A549 (cell line): ENCODE measurements at regions not wholly inside any gene's neighbourhood (a gene's known extent, or its start where the extent isn't known, plus 50 kb on each side); places are given as distances from the start of the nearest gene placed in this dataset.

Experiments used
- EP300 ChIP-seq, 2 experiments: fragments of >200 bp; sonication (Bioruptor Twin); formaldehyde crosslinking; IDR thresholded peaks; 2 replicates in 1 of 2; 3 replicates in 1 of 2; pipeline ENCODE4 v1.6.1; 2016 to 2017
- GATA3 ChIP-seq: IDR thresholded peaks from 2 replicates; pipeline ENCODE4 v1.6.1; 2012; ENCODE audit warnings: borderline replicate concordance
- JUNB ChIP-seq: fragments of >200 bp; sonication (Bioruptor Twin); formaldehyde crosslinking; IDR thresholded peaks from 2 replicates; pipeline ENCODE4 v1.6.1; 2016
- RFX5 ChIP-seq: fragments of 450-650 bp; IDR thresholded peaks from 2 replicates; pipeline ENCODE4 v1.7.1; 2014; ENCODE audit warnings: antibody characterized with exemption, mild to moderate bottlenecking, moderate library complexity
- RNF2 ChIP-seq: fragments of 200-600 bp; sonication (generic); IDR thresholded peaks from 2 replicates; pipeline ENCODE4 v1.6.1; 2016; ENCODE audit warnings: low read depth, mild to moderate bottlenecking, antibody characterized with exemption, moderate library complexity, borderline replicate concordance
- ZFP36 ChIP-seq: fragments of 450-650 bp; IDR thresholded peaks from 2 replicates; pipeline ENCODE4 v1.6.1; 2014; ENCODE audit warnings: borderline replicate concordance; ENCODE audit not compliant: partially characterized antibody
- TF ChIP-seq, protein P1 (sequence below): fragments of 250-450 bp; sonication (Bioruptor Pico); IDR thresholded peaks from 2 replicates; pipeline ENCODE4 v1.5.0; 2020; ENCODE audit warnings: low read depth, mild to moderate bottlenecking, moderate library complexity
- TF ChIP-seq, protein P2 (sequence below): fragments of >200 bp; sonication (Bioruptor Twin); formaldehyde crosslinking; IDR thresholded peaks from 3 replicates; pipeline ENCODE4 v1.5.1; 2016
- TF ChIP-seq, protein P3 (sequence below): fragments of 200-600 bp; sonication (generic); IDR thresholded peaks from 2 replicates; pipeline ENCODE4 v1.6.1; 2016; ENCODE audit warnings: antibody characterized with exemption, mild to moderate bottlenecking, moderate library complexity
- TF ChIP-seq, protein P4 (sequence below): IDR thresholded peaks from 2 replicates; pipeline ENCODE4 v1.6.1; 2012

DNA sequence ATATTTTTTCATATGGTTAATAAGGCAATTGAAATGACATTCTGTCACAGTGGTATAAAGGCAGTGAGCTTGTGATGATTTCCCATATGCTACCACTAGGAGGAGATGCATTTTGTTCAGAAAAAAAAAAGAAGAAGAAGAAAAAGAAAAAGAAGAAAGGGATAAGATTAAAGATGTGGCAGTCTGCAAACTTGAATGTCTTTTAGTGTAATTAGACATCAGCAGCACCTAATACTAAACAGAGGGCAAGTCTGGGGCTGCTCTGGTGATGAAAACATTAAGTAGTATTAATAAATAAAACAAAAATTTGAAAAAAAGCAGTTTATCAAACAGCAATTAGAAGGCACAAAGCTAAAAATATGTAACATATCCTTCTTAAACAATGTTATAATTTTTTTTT lies 95.4 kb upstream of the DEFB112 start:
- TF ChIP-seq, protein P1, sequence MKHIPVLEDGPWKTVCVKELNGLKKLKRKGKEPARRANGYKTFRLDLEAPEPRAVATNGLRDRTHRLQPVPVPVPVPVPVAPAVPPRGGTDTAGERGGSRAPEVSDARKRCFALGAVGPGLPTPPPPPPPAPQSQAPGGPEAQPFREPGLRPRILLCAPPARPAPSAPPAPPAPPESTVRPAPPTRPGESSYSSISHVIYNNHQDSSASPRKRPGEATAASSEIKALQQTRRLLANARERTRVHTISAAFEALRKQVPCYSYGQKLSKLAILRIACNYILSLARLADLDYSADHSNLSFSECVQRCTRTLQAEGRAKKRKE (CRISPR knock-in tag), result no peak
- TF ChIP-seq RFX5 (no peak), RNF2 (no peak), GATA3 (no peak), EP300 (IDR thresholded peaks at IDR 0.05) (no peak), ZFP36 (no peak), JUNB (no peak)
- TF ChIP-seq, protein P2, sequence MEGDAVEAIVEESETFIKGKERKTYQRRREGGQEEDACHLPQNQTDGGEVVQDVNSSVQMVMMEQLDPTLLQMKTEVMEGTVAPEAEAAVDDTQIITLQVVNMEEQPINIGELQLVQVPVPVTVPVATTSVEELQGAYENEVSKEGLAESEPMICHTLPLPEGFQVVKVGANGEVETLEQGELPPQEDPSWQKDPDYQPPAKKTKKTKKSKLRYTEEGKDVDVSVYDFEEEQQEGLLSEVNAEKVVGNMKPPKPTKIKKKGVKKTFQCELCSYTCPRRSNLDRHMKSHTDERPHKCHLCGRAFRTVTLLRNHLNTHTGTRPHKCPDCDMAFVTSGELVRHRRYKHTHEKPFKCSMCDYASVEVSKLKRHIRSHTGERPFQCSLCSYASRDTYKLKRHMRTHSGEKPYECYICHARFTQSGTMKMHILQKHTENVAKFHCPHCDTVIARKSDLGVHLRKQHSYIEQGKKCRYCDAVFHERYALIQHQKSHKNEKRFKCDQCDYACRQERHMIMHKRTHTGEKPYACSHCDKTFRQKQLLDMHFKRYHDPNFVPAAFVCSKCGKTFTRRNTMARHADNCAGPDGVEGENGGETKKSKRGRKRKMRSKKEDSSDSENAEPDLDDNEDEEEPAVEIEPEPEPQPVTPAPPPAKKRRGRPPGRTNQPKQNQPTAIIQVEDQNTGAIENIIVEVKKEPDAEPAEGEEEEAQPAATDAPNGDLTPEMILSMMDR, result peak; percentile 22; the same call in 2 of the 3 replicates
- TF ChIP-seq, protein P3, sequence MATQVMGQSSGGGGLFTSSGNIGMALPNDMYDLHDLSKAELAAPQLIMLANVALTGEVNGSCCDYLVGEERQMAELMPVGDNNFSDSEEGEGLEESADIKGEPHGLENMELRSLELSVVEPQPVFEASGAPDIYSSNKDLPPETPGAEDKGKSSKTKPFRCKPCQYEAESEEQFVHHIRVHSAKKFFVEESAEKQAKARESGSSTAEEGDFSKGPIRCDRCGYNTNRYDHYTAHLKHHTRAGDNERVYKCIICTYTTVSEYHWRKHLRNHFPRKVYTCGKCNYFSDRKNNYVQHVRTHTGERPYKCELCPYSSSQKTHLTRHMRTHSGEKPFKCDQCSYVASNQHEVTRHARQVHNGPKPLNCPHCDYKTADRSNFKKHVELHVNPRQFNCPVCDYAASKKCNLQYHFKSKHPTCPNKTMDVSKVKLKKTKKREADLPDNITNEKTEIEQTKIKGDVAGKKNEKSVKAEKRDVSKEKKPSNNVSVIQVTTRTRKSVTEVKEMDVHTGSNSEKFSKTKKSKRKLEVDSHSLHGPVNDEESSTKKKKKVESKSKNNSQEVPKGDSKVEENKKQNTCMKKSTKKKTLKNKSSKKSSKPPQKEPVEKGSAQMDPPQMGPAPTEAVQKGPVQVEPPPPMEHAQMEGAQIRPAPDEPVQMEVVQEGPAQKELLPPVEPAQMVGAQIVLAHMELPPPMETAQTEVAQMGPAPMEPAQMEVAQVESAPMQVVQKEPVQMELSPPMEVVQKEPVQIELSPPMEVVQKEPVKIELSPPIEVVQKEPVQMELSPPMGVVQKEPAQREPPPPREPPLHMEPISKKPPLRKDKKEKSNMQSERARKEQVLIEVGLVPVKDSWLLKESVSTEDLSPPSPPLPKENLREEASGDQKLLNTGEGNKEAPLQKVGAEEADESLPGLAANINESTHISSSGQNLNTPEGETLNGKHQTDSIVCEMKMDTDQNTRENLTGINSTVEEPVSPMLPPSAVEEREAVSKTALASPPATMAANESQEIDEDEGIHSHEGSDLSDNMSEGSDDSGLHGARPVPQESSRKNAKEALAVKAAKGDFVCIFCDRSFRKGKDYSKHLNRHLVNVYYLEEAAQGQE, result no peak
- TF ChIP-seq, protein P4, sequence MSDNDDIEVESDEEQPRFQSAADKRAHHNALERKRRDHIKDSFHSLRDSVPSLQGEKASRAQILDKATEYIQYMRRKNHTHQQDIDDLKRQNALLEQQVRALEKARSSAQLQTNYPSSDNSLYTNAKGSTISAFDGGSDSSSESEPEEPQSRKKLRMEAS, result no peak
